HepG2 (cell line): ENCODE measurements at regions not wholly inside any gene's neighbourhood (a gene's known extent, or its start where the extent isn't known, plus 50 kb on each side); places are given as distances from the start of the nearest gene placed in this dataset.

Experiments
- ATAC-seq: fragments of 200-7000 bp; cut with Tn5 transposase; 3 replicates; pipeline ENCODE4 v1.9.1; 2020; ENCODE audit warnings: mild to moderate bottlenecking, moderate library complexity
- BruUV-seq: library from RNA; stranded (reverse); fragments of 400-500 nt; replicated peaks from 2 replicates; lab custom pipeline; 2021; lab: Mats Ljungman, UMichigan
- CTCF ChIA-PET: fragments of 300-600 bp; formaldehyde crosslinking; extraction: SDS; loops from one replicate; lab custom pipeline; 2021; ENCODE audit warnings: low total read pairs, inconsistent platforms, low intra/inter-chr PET ratio; lab: Yijun Ruan, JAX
- POLR2A ChIA-PET: fragments of 350-600 bp; sonication (Branson Sonifier 250); formaldehyde crosslinking; loops from one replicate; lab custom pipeline; 2020; ENCODE audit warnings: antibody characterized with exemption, inconsistent platforms; lab: Yijun Ruan, JAX
- DNase-seq: peaks from one replicate; pipeline ENCODE4 v3.0.0-alpha.2; 2015; ENCODE audit warnings: low spot score
- FAIRE-seq: peaks from 3 replicates; lab custom pipeline; 2011; peaks lifted over from hg19 to GRCh38; lab: Jason Lieb, UNC
- H2AFZ ChIP-seq: one replicate; pipeline ENCODE4 v1.6.1; 2011; ENCODE audit warnings: low read length, inconsistent platforms
- H3K27ac ChIP-seq: fragments of 300-600 bp; 3 replicates; pipeline ENCODE4 v1.8.0; 2011; ENCODE audit warnings: mixed run types, mild to moderate bottlenecking, mixed read lengths, low read length, inconsistent platforms; ENCODE audit not compliant: insufficient read depth; ENCODE audit errors: extremely low read length
- H3K27me3 ChIP-seq, 2 experiments: fragments of 200-600 bp in 1 of 2; 2 replicates in 1 of 2; 3 replicates in 1 of 2; pipeline versions ENCODE4 v1.6.0 to v1.8.0; 2011; ENCODE audit warnings: low read length in 2 of 2, mild to moderate bottlenecking in 2 of 2, moderate library complexity in 2 of 2, inconsistent platforms in 1 of 2; ENCODE audit not compliant: insufficient read depth in 2 of 2, control insufficient read depth in 1 of 2
- H3K36me3 ChIP-seq, 2 experiments: fragments of 200-600 bp in 1 of 2; replicated peaks in 1 of 2; 2 replicates in 1 of 2; 3 replicates in 1 of 2; pipeline versions ENCODE4 v1.5.1 to v1.8.0; 2011; ENCODE audit warnings: low read length in 2 of 2, inconsistent platforms in 1 of 2; ENCODE audit not compliant: insufficient read depth in 2 of 2, control insufficient read depth in 1 of 2
- H3K4me1 ChIP-seq: 2 replicates; pipeline ENCODE4 v1.5.1; 2012; ENCODE audit warnings: low read length, inconsistent platforms; ENCODE audit not compliant: insufficient read depth
- H3K4me2 ChIP-seq: 2 replicates; pipeline ENCODE4 v1.6.0; 2011; ENCODE audit warnings: low read depth, low read length, inconsistent platforms
- H3K4me3 ChIP-seq, 3 experiments: fragments of 200-600 bp in 1 of 3; sonication (generic), shearing (Covaris generic) in 1 of 3; replicated peaks in 1 of 3; 2 replicates each; pipeline ENCODE4 v1.5.1; 2011 to 2016; ENCODE audit warnings: low read length in 3 of 3, inconsistent platforms in 2 of 3, low read depth in 2 of 3, mild to moderate bottlenecking in 2 of 3, control low read depth in 1 of 3, mixed read lengths in 1 of 3; ENCODE audit not compliant: insufficient read depth in 1 of 3
- H3K79me2 ChIP-seq: one replicate; pipeline ENCODE4 v1.6.1; 2011; ENCODE audit warnings: low read length, inconsistent platforms; ENCODE audit not compliant: insufficient read depth
- H3K9ac ChIP-seq: 2 replicates; pipeline ENCODE4 v1.6.0; 2011; ENCODE audit warnings: mild to moderate bottlenecking, low read depth, low read length, inconsistent platforms; ENCODE audit not compliant: insufficient read depth
- H3K9me3 ChIP-seq: 2 replicates; pipeline ENCODE4 v1.5.1; 2012; ENCODE audit warnings: mild to moderate bottlenecking, low read length
- H4K20me1 ChIP-seq: 2 replicates; pipeline ENCODE4 v1.6.0; 2011; ENCODE audit warnings: inconsistent platforms, mild to moderate bottlenecking, low read length, moderate library complexity; ENCODE audit not compliant: insufficient read depth
- DPF2 ChIP-seq: sonication (generic); formaldehyde crosslinking; IDR thresholded peaks from 2 replicates; pipeline ENCODE4 v1.4.0; 2020; ENCODE audit warnings: mild to moderate bottlenecking, low read depth, missing genetic modification reagents, borderline replicate concordance
- ELF3 ChIP-seq: IDR thresholded peaks from 2 replicates; pipeline ENCODE4 v1.6.1; 2016; ENCODE audit warnings: missing genetic modification reagents, missing compliant biosample characterization
- FOSL2 ChIP-seq: sonication (generic); formaldehyde crosslinking; IDR thresholded peaks from 2 replicates; pipeline ENCODE4 v1.4.0; 2020; ENCODE audit warnings: missing genetic modification reagents
- KAT8 ChIP-seq: IDR thresholded peaks from 2 replicates; pipeline ENCODE4 v1.6.1; 2016; ENCODE audit warnings: missing genetic modification reagents, missing compliant biosample characterization
- KLF12 ChIP-seq: sonication (generic); formaldehyde crosslinking; IDR thresholded peaks from 2 replicates; pipeline ENCODE4 v1.4.0; 2020; ENCODE audit warnings: missing genetic modification reagents, borderline replicate concordance
- SETDB1 ChIP-seq: sonication (generic); formaldehyde crosslinking; IDR thresholded peaks from 2 replicates; pipeline ENCODE4 v1.5.1; 2020; ENCODE audit warnings: missing genetic modification reagents, mild to moderate bottlenecking, borderline replicate concordance
- ZNF549 ChIP-seq: sonication (generic); formaldehyde crosslinking; IDR thresholded peaks from 2 replicates; pipeline ENCODE4 v1.5.0; 2020; ENCODE audit warnings: missing genetic modification reagents
- ZNF607 ChIP-seq: sonication (generic); formaldehyde crosslinking; IDR thresholded peaks from 2 replicates; pipeline ENCODE4 v1.5.1; 2020; ENCODE audit warnings: missing genetic modification reagents, mild to moderate bottlenecking, borderline replicate concordance
- WGBS: methylation state at CpG from one replicate; pipeline ENCODE4 v1.1.6; 2017; ENCODE audit warnings: low lambda C conversion rate; 5-methylcytosine and 5-hydroxymethylcytosine counted together
- in situ Hi-C: cut with HindIII; loops from 2 replicates; pipeline ENCODE4 v1.10.0; 2017; ENCODE audit warnings: low pct_unique_long_range_greater_than_20kb; ENCODE audit not compliant: extremely low pct_ligation_motif_present
- intact Hi-C: fragments of 100-400 bp; cut with micrococcal nuclease; formaldehyde crosslinking; loops from one replicate; pipeline ENCODE4 v1.10.0; 2022; ENCODE audit not compliant: unreplicated experiment
- TF ChIP-seq, protein P1 (sequence below): sonication (generic); formaldehyde crosslinking; IDR thresholded peaks from 2 replicates; pipeline ENCODE4 v1.5.1; 2020; ENCODE audit warnings: missing genetic modification reagents, mild to moderate bottlenecking, borderline replicate concordance
- TF ChIP-seq, protein P2 (sequence below), 2 experiments: sonication (generic) in 1 of 2; formaldehyde crosslinking in 1 of 2; IDR thresholded peaks; 2 replicates each; pipeline versions ENCODE4 v1.6.1 to v1.9.0; 2014 to 2022; ENCODE audit warnings: antibody characterized with exemption in 1 of 2, borderline replicate concordance in 1 of 2, inconsistent platforms in 1 of 2, low read depth in 1 of 2, missing genetic modification reagents in 1 of 2

DNA sequence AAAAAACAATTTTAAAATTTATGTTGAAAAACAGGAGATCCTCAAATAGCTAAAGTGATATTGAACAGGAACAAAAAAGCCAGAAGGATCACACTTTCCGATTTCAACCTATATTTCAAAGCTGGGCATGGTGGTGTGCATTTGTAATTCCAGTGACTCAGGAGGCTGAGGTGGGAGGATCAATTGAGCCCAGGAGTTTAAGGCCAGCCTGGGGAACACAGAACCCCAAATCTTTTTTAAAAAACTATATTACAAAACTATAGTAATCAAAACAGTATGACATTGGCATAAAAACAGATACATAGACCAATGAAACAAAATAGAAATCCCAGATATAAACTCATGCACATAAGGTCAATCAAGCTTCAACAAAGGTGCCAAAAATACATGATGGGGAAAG, 68.4 kb downstream of the MEX3B start:
- Histone ChIP-seq H3K27me3 (peaks cover 0 to 4% of the 10 kb centered on the region in 2 experiments; a peak in 2 of 5 replicates), H3K4me1 (no peaks in the 10 kb centered on the region), H4K20me1 (no peaks in the 10 kb centered on the region), H3K4me3 (no peak overlapping the region), H3K36me3 (no peaks in the 10 kb centered on the region), H3K79me2 (no peaks in the 10 kb centered on the region), H2AFZ (no peak overlapping the region), H3K4me2 (no peak overlapping the region)
- no TSS peak for BruUV-seq
- CTCF ChIA-PET: no interaction called here
- in situ Hi-C loops: no loop called here
- DNase-seq: no peak
- no peak for FAIRE-seq
- 0% methylated on average over 1 of the region's 1 CpG for WGBS
- no peak for ATAC-seq
- TF ChIP-seq ZNF549 (CRISPR knock-in tag) (no peak), FOSL2 (no peak), DPF2 (no peak), KAT8 (no peak), SETDB1 (CRISPR knock-in tag) (no peak), ZNF607 (CRISPR knock-in tag) (no peak), KLF12 (no peak), ELF3 (no peak)
- TF ChIP-seq, protein P1, sequence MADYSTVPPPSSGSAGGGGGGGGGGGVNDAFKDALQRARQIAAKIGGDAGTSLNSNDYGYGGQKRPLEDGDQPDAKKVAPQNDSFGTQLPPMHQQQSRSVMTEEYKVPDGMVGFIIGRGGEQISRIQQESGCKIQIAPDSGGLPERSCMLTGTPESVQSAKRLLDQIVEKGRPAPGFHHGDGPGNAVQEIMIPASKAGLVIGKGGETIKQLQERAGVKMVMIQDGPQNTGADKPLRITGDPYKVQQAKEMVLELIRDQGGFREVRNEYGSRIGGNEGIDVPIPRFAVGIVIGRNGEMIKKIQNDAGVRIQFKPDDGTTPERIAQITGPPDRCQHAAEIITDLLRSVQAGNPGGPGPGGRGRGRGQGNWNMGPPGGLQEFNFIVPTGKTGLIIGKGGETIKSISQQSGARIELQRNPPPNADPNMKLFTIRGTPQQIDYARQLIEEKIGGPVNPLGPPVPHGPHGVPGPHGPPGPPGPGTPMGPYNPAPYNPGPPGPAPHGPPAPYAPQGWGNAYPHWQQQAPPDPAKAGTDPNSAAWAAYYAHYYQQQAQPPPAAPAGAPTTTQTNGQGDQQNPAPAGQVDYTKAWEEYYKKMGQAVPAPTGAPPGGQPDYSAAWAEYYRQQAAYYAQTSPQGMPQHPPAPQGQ: no peak
- TF ChIP-seq, protein P2, sequence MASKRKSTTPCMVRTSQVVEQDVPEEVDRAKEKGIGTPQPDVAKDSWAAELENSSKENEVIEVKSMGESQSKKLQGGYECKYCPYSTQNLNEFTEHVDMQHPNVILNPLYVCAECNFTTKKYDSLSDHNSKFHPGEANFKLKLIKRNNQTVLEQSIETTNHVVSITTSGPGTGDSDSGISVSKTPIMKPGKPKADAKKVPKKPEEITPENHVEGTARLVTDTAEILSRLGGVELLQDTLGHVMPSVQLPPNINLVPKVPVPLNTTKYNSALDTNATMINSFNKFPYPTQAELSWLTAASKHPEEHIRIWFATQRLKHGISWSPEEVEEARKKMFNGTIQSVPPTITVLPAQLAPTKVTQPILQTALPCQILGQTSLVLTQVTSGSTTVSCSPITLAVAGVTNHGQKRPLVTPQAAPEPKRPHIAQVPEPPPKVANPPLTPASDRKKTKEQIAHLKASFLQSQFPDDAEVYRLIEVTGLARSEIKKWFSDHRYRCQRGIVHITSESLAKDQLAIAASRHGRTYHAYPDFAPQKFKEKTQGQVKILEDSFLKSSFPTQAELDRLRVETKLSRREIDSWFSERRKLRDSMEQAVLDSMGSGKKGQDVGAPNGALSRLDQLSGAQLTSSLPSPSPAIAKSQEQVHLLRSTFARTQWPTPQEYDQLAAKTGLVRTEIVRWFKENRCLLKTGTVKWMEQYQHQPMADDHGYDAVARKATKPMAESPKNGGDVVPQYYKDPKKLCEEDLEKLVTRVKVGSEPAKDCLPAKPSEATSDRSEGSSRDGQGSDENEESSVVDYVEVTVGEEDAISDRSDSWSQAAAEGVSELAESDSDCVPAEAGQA (IDR thresholded peaks at IDR 0.05; ENCODE audit: low read depth): no peak
- TF ChIP-seq, protein P2 (CRISPR knock-in tag; IDR thresholded peaks at IDR 0.05; ENCODE audit: borderline replicate concordance): no peak
- TF ChIP-seq, all 625 proteins: peak for 0
- H3K9me3 ChIP-seq: peaks cover 10% of the 10 kb centered on the region; the same call in 1 of the 2 replicates
- POLR2A ChIA-PET: no interaction called here
- H3K27ac ChIP-seq: no peak overlapping the region
- intact Hi-C loops: no loop called here
- H3K9ac ChIP-seq: no peak overlapping the region
